ENCODE measurements at regions not wholly inside any gene's neighbourhood (a gene's known extent, or its start where the extent isn't known, plus 50 kb on each side); places are given as distances from the start of the nearest gene placed in this dataset.

- ATAC-seq (ENCODE audit: low read depth) = no peak
- no peak for DNase-seq
- Mint-ChIP-seq H3K27ac (no peak overlapping the region), H3K4me1 (peaks cover 42% of the 10 kb centered on the region), H3K4me3 (no peak overlapping the region), H3K9me3 (no peaks in the 10 kb centered on the region), H3K27me3 (no peaks in the 10 kb centered on the region), H3K36me3 (ENCODE audit: low read depth) (peaks cover 6% of the 10 kb centered on the region)
- ChIA-PET POLR2A (no interaction called here), CTCF (no interaction called here)
- no peak for TF ChIP-seq CTCF (IDR thresholded peaks at IDR 0.05)
- intact Hi-C loops (cut with micrococcal nuclease) = no loop called here
Observed at GRCh38 chr13:74003374-74003773, 130.8 kb downstream of the KLF12 start.

DNA sequence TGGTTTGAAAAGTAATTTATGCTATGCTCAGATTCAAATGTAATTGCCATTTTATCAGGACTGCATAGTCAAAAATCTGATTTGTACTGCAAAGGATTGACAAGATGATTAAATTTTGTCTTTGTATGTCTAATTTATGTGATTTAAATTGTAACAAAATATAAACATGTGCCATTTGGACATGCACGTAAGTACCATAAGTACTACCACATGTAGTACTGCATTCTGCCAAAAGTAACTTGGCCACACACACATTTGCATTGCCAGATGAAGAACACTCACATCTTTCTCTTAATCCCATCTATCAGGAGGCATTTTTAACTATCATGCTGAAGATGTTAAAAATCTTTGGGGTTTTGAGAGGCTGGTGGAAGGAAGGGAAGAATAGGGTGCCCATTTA lies 133.3 kb downstream of the KLF12 start:
- Mint-ChIP-seq H3K36me3 (ENCODE audit: low read depth) (no peaks in the 10 kb centered on the region), H3K4me1 (peaks cover 42% of the 10 kb centered on the region), H3K9me3 (no peaks in the 10 kb centered on the region), H3K4me3 (no peak overlapping the region), H3K27me3 (no peaks in the 10 kb centered on the region), H3K27ac (no peak overlapping the region)
- CTCF ChIA-PET = no interaction called here
- no peak for ATAC-seq (ENCODE audit: low read depth)
- POLR2A ChIA-PET = no interaction called here
- DNase-seq = no peak
- intact Hi-C loops (cut with micrococcal nuclease) = no loop called here
- TF ChIP-seq CTCF (IDR thresholded peaks at IDR 0.05) = no peak

GRCh38 chr13:73998631-73999030 lies 135.6 kb downstream of the KLF12 start:
- Mint-ChIP-seq H3K27ac (peak overlapping the region; percentile 32), H3K9me3 (no peaks in the 10 kb centered on the region), H3K36me3 (ENCODE audit: low read depth) (peaks cover 9% of the 10 kb centered on the region), H3K27me3 (no peaks in the 10 kb centered on the region), H3K4me1 (peaks cover 43% of the 10 kb centered on the region), H3K4me3 (no peak overlapping the region)
- intact Hi-C loops (cut with micrococcal nuclease) = loop anchor here (2.0 to 5.0 kb wide), 2 partner anchors 16 to 161 kb away; no protein-coding TSS in a partner anchor
- ChIA-PET POLR2A (interaction anchor here (1.2 kb wide), 1 partner anchor 135 kb away, joined by 3 read pairs; the partner anchor contains the start of gene KLF12), CTCF (interaction anchor here (1.7 kb wide), 1 partner anchor 53 kb away, joined by 6 read pairs; no protein-coding TSS in a partner anchor)
- DNase-seq = no peak
- no peak for TF ChIP-seq CTCF (IDR thresholded peaks at IDR 0.05)
- peak; percentile 47 for ATAC-seq (ENCODE audit: low read depth)

- ChIA-PET POLR2A (interaction anchor here (1.2 kb wide), 1 partner anchor 136 kb away, joined by 3 read pairs; the partner anchor contains the start of gene KLF12), CTCF (interaction anchor here (1.7 kb wide), 1 partner anchor 52 kb away, joined by 6 read pairs; no protein-coding TSS in a partner anchor)
- DNase-seq (no peak), ATAC-seq (ENCODE audit: low read depth) (no peak)
- Mint-ChIP-seq H3K9me3 (no peaks in the 10 kb centered on the region), H3K27me3 (no peaks in the 10 kb centered on the region), H3K4me1 (peaks cover 42% of the 10 kb centered on the region), H3K4me3 (no peak overlapping the region), H3K36me3 (ENCODE audit: low read depth) (peaks cover 13% of the 10 kb centered on the region), H3K27ac (no peak overlapping the region)
- intact Hi-C loops (cut with micrococcal nuclease) = loop anchor here (2.0 to 5.0 kb wide), 2 partner anchors 15 to 161 kb away; no protein-coding TSS in a partner anchor
- TF ChIP-seq CTCF (IDR thresholded peaks at IDR 0.05) = no peak
Observed at GRCh38 chr13:73997964-73998363, 136.2 kb downstream of the KLF12 start.

DNA sequence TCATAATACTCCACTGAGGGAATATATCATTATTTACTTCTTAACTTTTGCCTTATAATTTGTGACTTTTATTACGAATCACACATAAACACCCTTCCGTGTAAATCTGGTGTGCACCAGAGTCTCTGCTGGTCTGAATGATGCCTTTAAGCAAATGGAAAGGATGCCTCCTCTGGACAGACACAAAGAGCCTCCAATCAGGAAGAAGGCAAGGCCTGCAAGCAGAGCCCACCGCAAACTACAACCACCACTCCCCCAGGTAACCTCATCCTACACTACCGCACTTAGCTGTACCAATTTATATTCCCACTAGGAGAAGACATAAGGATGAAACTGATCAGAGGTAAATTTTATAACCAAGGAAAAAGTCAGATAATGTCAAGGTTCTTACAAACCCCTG lies 137.6 kb downstream of the KLF12 start:
- ATAC-seq (ENCODE audit: low read depth) (no peak), DNase-seq (no peak)
- POLR2A ChIA-PET = no interaction called here
- peak overlapping the region; percentile 51 for H3K27ac Mint-ChIP-seq
- CTCF ChIA-PET = no interaction called here
- no peak overlapping the region for H3K4me3 Mint-ChIP-seq
- H3K4me1 Mint-ChIP-seq = peaks cover 50% of the 10 kb centered on the region
- H3K27me3 Mint-ChIP-seq = no peaks in the 10 kb centered on the region
- TF ChIP-seq CTCF (IDR thresholded peaks at IDR 0.05) = no peak
- intact Hi-C loops (cut with micrococcal nuclease) = loop anchor here (5.0 kb wide), 1 partner anchor 159 kb away; no protein-coding TSS in a partner anchor
- H3K36me3 Mint-ChIP-seq (ENCODE audit: low read depth) = peaks cover 20% of the 10 kb centered on the region
- no peaks in the 10 kb centered on the region for H3K9me3 Mint-ChIP-seq

Data from activated B cell treated with CpG ODN at 0.5 μM for 24 hours (primary cell).